Activated naive CD4-positive, alpha-beta T cell (primary cell): ENCODE measurements at regions not wholly inside any gene's neighbourhood (a gene's known extent, or its start where the extent isn't known, plus 50 kb on each side); places are given as distances from the start of the nearest gene placed in this dataset.

ENCODE experiments used
- DNase-seq, 4 experiments: peaks; one replicate each; lab custom pipeline; 2025; lab: John Stamatoyannopoulos, UW

- DNase-seq = no peak
Observed at GRCh38 chr7:25279705-25280104, 51.4 kb upstream of the NPVF start.

- no peak for DNase-seq
Observed at GRCh38 chr7:25280181-25280580, 51.9 kb upstream of the NPVF start.

GRCh38 chr7:25282194-25282593 lies 53.9 kb upstream of the NPVF start:
- DNase-seq = no peak

GRCh38 chr7:25286756-25287155 lies 58.5 kb upstream of the NPVF start:
- no peak for DNase-seq

- DNase-seq = no peak
Observed at GRCh38 chr7:25287291-25287690, 59.0 kb upstream of the NPVF start.

- no peak for DNase-seq
Observed at GRCh38 chr7:25288556-25289307, 60.4 kb upstream of the NPVF start.

GRCh38 chr7:25289518-25289917 lies 61.2 kb upstream of the NPVF start:
- no peak for DNase-seq

- no peak for DNase-seq
Observed at GRCh38 chr7:25294624-25295023, 66.3 kb upstream of the NPVF start.

- DNase-seq = no peak
Observed at GRCh38 chr7:25295387-25295786, 67.1 kb upstream of the NPVF start.

GRCh38 chr7:25296086-25296485 lies 67.8 kb upstream of the NPVF start:
- no peak for DNase-seq

GRCh38 chr7:25297278-25297677 lies 69.0 kb upstream of the NPVF start:
- DNase-seq = no peak

- no peak for DNase-seq
Observed at GRCh38 chr7:25303281-25304181, 75.2 kb upstream of the NPVF start.

- DNase-seq = no peak
Observed at GRCh38 chr7:25304691-25305090, 76.4 kb upstream of the NPVF start.

- no peak for DNase-seq
Observed at GRCh38 chr7:25305831-25306230, 77.5 kb upstream of the NPVF start.

- DNase-seq = no peak
Observed at GRCh38 chr7:25307624-25308023, 79.3 kb upstream of the NPVF start.

- DNase-seq = no peak
Observed at GRCh38 chr7:25308246-25308645, 80.0 kb upstream of the NPVF start.

- DNase-seq = no peak
Observed at GRCh38 chr7:25308906-25309705, 80.8 kb upstream of the NPVF start.

- DNase-seq = no peak
Observed at GRCh38 chr7:25310896-25311295, 82.6 kb upstream of the NPVF start.

- no peak for DNase-seq
Observed at GRCh38 chr7:25311346-25311745, 83.1 kb upstream of the NPVF start.

- no peak for DNase-seq
Observed at GRCh38 chr7:25312968-25313367, 84.7 kb upstream of the NPVF start.

GRCh38 chr7:25313526-25313925 lies 85.2 kb upstream of the NPVF start:
- DNase-seq = no peak

GRCh38 chr7:25314094-25314730 lies 85.9 kb upstream of the NPVF start:
- DNase-seq = no peak
